ENCODE measurements at regions not wholly inside any gene's neighbourhood (a gene's known extent, or its start where the extent isn't known, plus 50 kb on each side); places are given as distances from the start of the nearest gene placed in this dataset.

DNA sequence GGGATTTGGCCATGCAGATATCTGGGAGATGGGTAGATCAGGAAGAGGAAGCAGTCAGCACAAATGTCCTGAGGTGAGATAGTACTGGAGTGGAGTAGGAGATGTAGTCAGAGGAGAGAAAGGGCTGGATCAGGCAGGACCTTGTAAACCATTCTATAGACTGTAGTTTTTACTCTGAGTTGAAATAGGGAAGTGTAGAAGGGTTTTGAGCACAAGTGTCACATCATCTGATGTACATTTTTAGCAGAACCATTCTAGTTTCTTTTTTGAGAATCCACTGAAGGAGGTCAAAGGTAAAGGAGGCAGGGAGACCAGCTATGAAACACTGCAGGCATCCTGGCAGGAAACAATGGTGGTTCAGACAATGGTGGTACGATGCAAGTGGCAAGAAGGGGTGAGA lies 194.6 kb upstream of the RRP15 start (continued):
- TF ChIP-seq, protein P1, sequence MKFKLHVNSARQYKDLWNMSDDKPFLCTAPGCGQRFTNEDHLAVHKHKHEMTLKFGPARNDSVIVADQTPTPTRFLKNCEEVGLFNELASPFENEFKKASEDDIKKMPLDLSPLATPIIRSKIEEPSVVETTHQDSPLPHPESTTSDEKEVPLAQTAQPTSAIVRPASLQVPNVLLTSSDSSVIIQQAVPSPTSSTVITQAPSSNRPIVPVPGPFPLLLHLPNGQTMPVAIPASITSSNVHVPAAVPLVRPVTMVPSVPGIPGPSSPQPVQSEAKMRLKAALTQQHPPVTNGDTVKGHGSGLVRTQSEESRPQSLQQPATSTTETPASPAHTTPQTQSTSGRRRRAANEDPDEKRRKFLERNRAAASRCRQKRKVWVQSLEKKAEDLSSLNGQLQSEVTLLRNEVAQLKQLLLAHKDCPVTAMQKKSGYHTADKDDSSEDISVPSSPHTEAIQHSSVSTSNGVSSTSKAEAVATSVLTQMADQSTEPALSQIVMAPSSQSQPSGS (IDR thresholded peaks at IDR 0.05; ENCODE audit: low read length) = no peak
